H9 (cell line): ENCODE measurements at regions not wholly inside any gene's neighbourhood (a gene's known extent, or its start where the extent isn't known, plus 50 kb on each side); places are given as distances from the start of the nearest gene placed in this dataset.

Source experiments
- DNase-seq: peaks from one replicate; pipeline ENCODE4 v3.0.0-alpha.2; 2017
- H2AFZ ChIP-seq: one replicate; pipeline ENCODE4 v1.6.1; 2013; ENCODE audit warnings: mild to moderate bottlenecking, low read length, control low read depth, moderate library complexity
- H2AK5ac ChIP-seq: 2 replicates; pipeline ENCODE4 v1.6.1; 2013; ENCODE audit warnings: low read length, control low read depth, mixed read lengths; ENCODE audit not compliant: insufficient read length
- H2BK120ac ChIP-seq: one replicate; pipeline ENCODE4 v1.6.1; 2013; ENCODE audit warnings: low read depth, mild to moderate bottlenecking, low read length, control low read depth, inconsistent platforms; ENCODE audit not compliant: poor library complexity, severe bottlenecking
- H2BK12ac ChIP-seq: 2 replicates; pipeline ENCODE4 v1.6.1; 2013; ENCODE audit warnings: low read length, control low read depth, mixed read lengths, low read depth; ENCODE audit not compliant: insufficient read length
- H2BK15ac ChIP-seq: 2 replicates; pipeline ENCODE4 v1.6.1; 2013; ENCODE audit warnings: low read depth, low read length, control low read depth
- H2BK20ac ChIP-seq: one replicate; pipeline ENCODE4 v1.6.1; 2013; ENCODE audit warnings: low read depth, mild to moderate bottlenecking, low read length, control low read depth, inconsistent platforms; ENCODE audit not compliant: poor library complexity, severe bottlenecking
- H2BK5ac ChIP-seq: 2 replicates; pipeline ENCODE4 v1.6.1; 2013; ENCODE audit warnings: low read length, control low read depth, mixed read lengths; ENCODE audit not compliant: insufficient read length
- H3K14ac ChIP-seq: 2 replicates; pipeline ENCODE4 v1.6.1; 2013; ENCODE audit warnings: low read length, control low read depth; ENCODE audit not compliant: insufficient read depth
- H3K18ac ChIP-seq: 2 replicates; pipeline ENCODE4 v1.6.1; 2013; ENCODE audit warnings: low read depth, mild to moderate bottlenecking, mixed read lengths, low read length, control low read depth; ENCODE audit not compliant: insufficient read length
- H3K23ac ChIP-seq: 2 replicates; pipeline ENCODE4 v1.6.1; 2013; ENCODE audit warnings: low read length, control low read depth, mixed read lengths, low read depth; ENCODE audit not compliant: insufficient read length
- H3K23me2 ChIP-seq: 2 replicates; pipeline ENCODE4 v1.6.1; 2013; ENCODE audit warnings: low read depth, mild to moderate bottlenecking, mixed read lengths, low read length, control low read depth; ENCODE audit not compliant: insufficient read length, poor library complexity, severe bottlenecking
- H3K27ac ChIP-seq: 2 replicates; pipeline ENCODE4 v1.5.1; 2013; ENCODE audit warnings: low read length, control low read depth, mixed read lengths, low read depth; ENCODE audit not compliant: insufficient read length
- H3K27me3 ChIP-seq: 2 replicates; pipeline ENCODE4 v1.6.1; 2013; ENCODE audit warnings: low read length, control low read depth, inconsistent platforms; ENCODE audit not compliant: insufficient read depth
- H3K4ac ChIP-seq: 2 replicates; pipeline ENCODE4 v1.6.1; 2013; ENCODE audit warnings: low read depth, mild to moderate bottlenecking, control low read depth, inconsistent platforms, low read length, moderate library complexity
- H3K4me1 ChIP-seq: 2 replicates; pipeline ENCODE4 v1.6.1; 2013; ENCODE audit warnings: low read length, control low read depth, inconsistent platforms; ENCODE audit not compliant: insufficient read depth
- H3K4me2 ChIP-seq: 2 replicates; pipeline ENCODE4 v1.6.1; 2013; ENCODE audit warnings: low read length, control low read depth, mixed read lengths; ENCODE audit not compliant: insufficient read length, insufficient read depth
- H3K56ac ChIP-seq: 2 replicates; pipeline ENCODE4 v1.6.1; 2013; ENCODE audit warnings: low read depth, mild to moderate bottlenecking, mixed read lengths, low read length, control low read depth; ENCODE audit not compliant: insufficient read length
- H3K79me1 ChIP-seq: 2 replicates; pipeline ENCODE4 v1.6.1; 2013; ENCODE audit warnings: low read depth, mild to moderate bottlenecking, moderate library complexity, low read length, control low read depth, inconsistent platforms; ENCODE audit not compliant: insufficient read depth, poor library complexity, severe bottlenecking
- H3K79me2 ChIP-seq: 2 replicates; pipeline ENCODE4 v1.6.1; 2013; ENCODE audit warnings: low read length, control low read depth, inconsistent platforms; ENCODE audit not compliant: insufficient read depth
- H3K9ac ChIP-seq: 2 replicates; pipeline ENCODE4 v1.6.1; 2013; ENCODE audit warnings: low read length, control low read depth, mixed read lengths; ENCODE audit not compliant: insufficient read length; ENCODE audit errors: extremely low read depth
- H3K9me3 ChIP-seq: one replicate; pipeline ENCODE4 v1.6.1; 2013; ENCODE audit warnings: low read depth, low read length, inconsistent platforms; ENCODE audit not compliant: control insufficient read depth
- H3T11ph ChIP-seq: one replicate; pipeline ENCODE4 v1.6.1; 2013; ENCODE audit warnings: mild to moderate bottlenecking, low read length, control low read depth, inconsistent platforms
- H4K20me1 ChIP-seq: one replicate; pipeline ENCODE4 v1.6.1; 2013; ENCODE audit not compliant: control insufficient read depth, insufficient read length, insufficient read depth
- H4K5ac ChIP-seq: 2 replicates; pipeline ENCODE4 v1.6.1; 2013; ENCODE audit warnings: low read depth, mild to moderate bottlenecking, mixed read lengths, low read length, control low read depth; ENCODE audit not compliant: insufficient read length
- H4K8ac ChIP-seq: replicated peaks from 2 replicates; pipeline ENCODE4 v1.6.1; 2013; ENCODE audit warnings: low read length, control low read depth, mixed read lengths, low read depth; ENCODE audit not compliant: insufficient read length
- H4K91ac ChIP-seq: 2 replicates; pipeline ENCODE4 v1.6.1; 2013; ENCODE audit warnings: low read depth, mild to moderate bottlenecking, moderate library complexity, mixed read lengths, low read length, control low read depth; ENCODE audit not compliant: insufficient read length
- H3K27ac Mint-ChIP-seq, 3 experiments: 2 replicates in 2 of 3; 3 replicates in 1 of 3; pipeline ENCODE4 v1.8.0; 2020 to 2021; ENCODE audit warnings: mixed read lengths in 3 of 3, mild to moderate bottlenecking in 1 of 3, moderate library complexity in 1 of 3
- H3K27me3 Mint-ChIP-seq: 2 replicates; pipeline ENCODE4 v1.8.0; 2021; ENCODE audit warnings: low read depth, mild to moderate bottlenecking, moderate library complexity, mixed read lengths
- H3K36me3 Mint-ChIP-seq, 3 experiments: 2 replicates in 2 of 3; 3 replicates in 1 of 3; pipeline ENCODE4 v1.8.0; 2020 to 2021; ENCODE audit warnings: low read depth in 3 of 3, mixed read lengths in 3 of 3; ENCODE audit not compliant: insufficient read depth in 1 of 3
- H3K4me1 Mint-ChIP-seq, 2 experiments: 2 replicates each; pipeline ENCODE4 v1.8.0; 2020; ENCODE audit warnings: mixed read lengths in 2 of 2
- H3K4me3 Mint-ChIP-seq, 2 experiments: 2 replicates in 1 of 2; 3 replicates in 1 of 2; pipeline ENCODE4 v1.8.0; 2020 to 2021; ENCODE audit warnings: mild to moderate bottlenecking in 2 of 2, mixed read lengths in 2 of 2, moderate library complexity in 1 of 2
- H3K9me3 Mint-ChIP-seq, 2 experiments: 2 replicates in 1 of 2; 3 replicates in 1 of 2; pipeline ENCODE4 v1.8.0; 2020; ENCODE audit warnings: mild to moderate bottlenecking in 2 of 2, mixed read lengths in 2 of 2, moderate library complexity in 1 of 2
- WGBS: extraction: QIAGEN DNeasy Blood & Tissue Kit; methylation state at CpG from one replicate; pipeline ENCODE4 v1.1.7; 2013; ENCODE audit warnings: missing lambda C conversion rate, low lambda C conversion rate, mixed read lengths; ENCODE audit not compliant: insufficient read length; ENCODE audit errors: extremely low coverage; 5-methylcytosine and 5-hydroxymethylcytosine counted together
- TF ChIP-seq, protein P1 (sequence below): fragments of 200-600 bp; sonication (generic); conservative IDR thresholded peaks from 3 replicates; pipeline ENCODE4 v1.8.0; 2021; ENCODE audit warnings: antibody characterized with exemption, mild to moderate bottlenecking

- Histone ChIP-seq H2BK15ac (no peak overlapping the region), H3K9ac (no peak overlapping the region), H4K91ac (no peak overlapping the region), H3K9me3 (no peaks in the 10 kb centered on the region), H3T11ph (no peak overlapping the region), H2AK5ac (no peak overlapping the region), H4K5ac (no peak overlapping the region), H2BK120ac (no peak overlapping the region), H3K18ac (no peak overlapping the region), H3K4me1 (no peaks in the 10 kb centered on the region), H3K23me2 (no peaks in the 10 kb centered on the region), H2AFZ (no peak overlapping the region), H4K20me1 (no peaks in the 10 kb centered on the region), H3K56ac (no peak overlapping the region), H3K23ac (no peak overlapping the region), H3K79me1 (no peaks in the 10 kb centered on the region), H3K4me2 (no peak overlapping the region), H3K27ac (no peak overlapping the region), H2BK12ac (no peak overlapping the region), H4K8ac (no peak overlapping the region), H2BK5ac (no peak overlapping the region), H3K14ac (no peak overlapping the region), H3K79me2 (no peaks in the 10 kb centered on the region), H3K4ac (no peak overlapping the region), H2BK20ac (no peak overlapping the region), H3K27me3 (no peaks in the 10 kb centered on the region)
- Mint-ChIP-seq H3K4me3 (no peak overlapping the region), H3K9me3 (no peaks in the 10 kb centered on the region; a peak in 1 of 5 replicates), H3K4me1 (peaks cover 4 to 21% of the 10 kb centered on the region in 2 experiments; a peak in 3 of 4 replicates), H3K27me3 (peaks cover 44% of the 10 kb centered on the region), H3K27ac (no peak overlapping the region), H3K36me3 (no peaks in the 10 kb centered on the region)
- WGBS: no CpG with 5 or more reads among the region's 20 CpGs
- no peak for DNase-seq
- TF ChIP-seq, protein P1, sequence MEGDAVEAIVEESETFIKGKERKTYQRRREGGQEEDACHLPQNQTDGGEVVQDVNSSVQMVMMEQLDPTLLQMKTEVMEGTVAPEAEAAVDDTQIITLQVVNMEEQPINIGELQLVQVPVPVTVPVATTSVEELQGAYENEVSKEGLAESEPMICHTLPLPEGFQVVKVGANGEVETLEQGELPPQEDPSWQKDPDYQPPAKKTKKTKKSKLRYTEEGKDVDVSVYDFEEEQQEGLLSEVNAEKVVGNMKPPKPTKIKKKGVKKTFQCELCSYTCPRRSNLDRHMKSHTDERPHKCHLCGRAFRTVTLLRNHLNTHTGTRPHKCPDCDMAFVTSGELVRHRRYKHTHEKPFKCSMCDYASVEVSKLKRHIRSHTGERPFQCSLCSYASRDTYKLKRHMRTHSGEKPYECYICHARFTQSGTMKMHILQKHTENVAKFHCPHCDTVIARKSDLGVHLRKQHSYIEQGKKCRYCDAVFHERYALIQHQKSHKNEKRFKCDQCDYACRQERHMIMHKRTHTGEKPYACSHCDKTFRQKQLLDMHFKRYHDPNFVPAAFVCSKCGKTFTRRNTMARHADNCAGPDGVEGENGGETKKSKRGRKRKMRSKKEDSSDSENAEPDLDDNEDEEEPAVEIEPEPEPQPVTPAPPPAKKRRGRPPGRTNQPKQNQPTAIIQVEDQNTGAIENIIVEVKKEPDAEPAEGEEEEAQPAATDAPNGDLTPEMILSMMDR: no peak
Observed at GRCh38 chr22:44648821-44649565, 53.0 kb upstream of the PRR5 start.
